ACHN (cell line): ENCODE measurements at regions not wholly inside any gene's neighbourhood (a gene's known extent, or its start where the extent isn't known, plus 50 kb on each side); places are given as distances from the start of the nearest gene placed in this dataset.
A peak's percentile ranks its signal among the peaks of the same experiment; 100 is the strongest.
"Not testable (repeated sequence)": the region's sequence is repeated elsewhere in the genome, so short reads cannot be mapped to it uniquely, and the experiment has no call there.

Source experiments
- DNase-seq: peaks from one replicate; pipeline ENCODE4 v3.0.0-alpha.2; 2015
- in situ Hi-C: cut with HindIII; loops from 2 replicates; pipeline ENCODE4 v1.10.0; 2017; ENCODE audit warnings: low sequenced_read_pairs, low pct_ligation_motif_present, low pct_unique_long_range_greater_than_20kb

GRCh38 chr18:46222710-46223360, 118.7 kb downstream of the HAUS1 start:
- in situ Hi-C loops = no loop called here
- no peak for DNase-seq

GRCh38 chr18:46224181-46224775, 120.1 kb downstream of the HAUS1 start:
- DNase-seq = no peak
- in situ Hi-C loops = no loop called here

GRCh38 chr18:46226461-46226860, 122.3 kb downstream of the HAUS1 start:
- in situ Hi-C loops = no loop called here

GRCh38 chr18:46229641-46230040, 125.5 kb downstream of the HAUS1 start:
- in situ Hi-C loops, DNase-seq: not testable (repeated sequence)

More at GRCh38 chr18:46226461-46226860, 122.3 kb downstream of the HAUS1 start:
- no peak for DNase-seq

GRCh38 chr18:46236156-46236555, 132.0 kb downstream of the HAUS1 start:
- DNase-seq = no peak
- in situ Hi-C loops = no loop called here

GRCh38 chr18:46237891-46238290, 133.7 kb downstream of the HAUS1 start:
- in situ Hi-C loops = no loop called here
- DNase-seq = no peak

GRCh38 chr18:46239549-46239948, 135.4 kb downstream of the HAUS1 start:
- DNase-seq = peak; percentile 5
- in situ Hi-C loops = no loop called here

- in situ Hi-C loops = no loop called here
- no peak for DNase-seq
Observed at GRCh38 chr18:46239998-46240397, 135.8 kb downstream of the HAUS1 start.

GRCh38 chr18:46241393-46241792, 137.2 kb downstream of the HAUS1 start:
- in situ Hi-C loops, DNase-seq: not testable (repeated sequence)

GRCh38 chr18:46242183-46242582, 138.0 kb downstream of the HAUS1 start:
- in situ Hi-C loops = no loop called here
- DNase-seq = no peak

GRCh38 chr18:46243095-46243494, 138.9 kb downstream of the HAUS1 start:
- DNase-seq = peak; percentile 76

GRCh38 chr18:46243673-46244072, 139.5 kb downstream of the HAUS1 start:
- in situ Hi-C loops = no loop called here
- DNase-seq = no peak

More at GRCh38 chr18:46243095-46243494, 138.9 kb downstream of the HAUS1 start:
- in situ Hi-C loops = no loop called here

GRCh38 chr18:46246101-46246500, 141.9 kb downstream of the HAUS1 start:
- DNase-seq = no peak
- in situ Hi-C loops = no loop called here

- in situ Hi-C loops = no loop called here
Observed at GRCh38 chr18:46247942-46248341, 143.8 kb downstream of the HAUS1 start.

GRCh38 chr18:46250084-46250811, 146.1 kb downstream of the HAUS1 start:
- peak; percentile 78 for DNase-seq
- in situ Hi-C loops = no loop called here

More at GRCh38 chr18:46247942-46248341, 143.8 kb downstream of the HAUS1 start:
- no peak for DNase-seq

- in situ Hi-C loops = no loop called here
Observed at GRCh38 chr18:46250812-46251173, 146.6 kb downstream of the HAUS1 start.

GRCh38 chr18:46252759-46253158, 148.6 kb downstream of the HAUS1 start:
- no peak for DNase-seq
- in situ Hi-C loops = no loop called here

More at GRCh38 chr18:46250812-46251173, 146.6 kb downstream of the HAUS1 start:
- no peak for DNase-seq

- DNase-seq = no peak
- in situ Hi-C loops = no loop called here
Observed at GRCh38 chr18:46253498-46253897, 149.3 kb downstream of the HAUS1 start.

- DNase-seq = no peak
- in situ Hi-C loops = no loop called here
Observed at GRCh38 chr18:46256078-46256477, 151.9 kb downstream of the HAUS1 start.

- DNase-seq = no peak
- in situ Hi-C loops = no loop called here
Observed at GRCh38 chr18:46257366-46257765, 153.2 kb downstream of the HAUS1 start.
